Stimulated activated CD4-positive, alpha-beta T cell treated with anti-CD3 and anti-CD28 coated beads, TNF-alpha, amount 100 ng/mL, for 1 hour (primary cell): ENCODE measurements at regions not wholly inside any gene's neighbourhood (a gene's known extent, or its start where the extent isn't known, plus 50 kb on each side); places are given as distances from the start of the nearest gene placed in this dataset.
"Not testable (repeated sequence)": the region's sequence is repeated elsewhere in the genome, so short reads cannot be mapped to it uniquely, and the experiment has no call there.

ENCODE experiments used
- DNase-seq, 3 donors: peaks; one replicate each; pipeline ENCODE4 v3.0.0-alpha.2; 2020; ENCODE audit warnings: low read depth in 3 of 3, low spot score in 1 of 3

GRCh38 chr12:131192951-131193350 lies 239.2 kb downstream of the ADGRD1 start:
- DNase-seq, result no peak

- no peak for DNase-seq
These were observed 240.5 kb downstream of the ADGRD1 start for GRCh38 chr12:131194166-131194565.

DNA sequence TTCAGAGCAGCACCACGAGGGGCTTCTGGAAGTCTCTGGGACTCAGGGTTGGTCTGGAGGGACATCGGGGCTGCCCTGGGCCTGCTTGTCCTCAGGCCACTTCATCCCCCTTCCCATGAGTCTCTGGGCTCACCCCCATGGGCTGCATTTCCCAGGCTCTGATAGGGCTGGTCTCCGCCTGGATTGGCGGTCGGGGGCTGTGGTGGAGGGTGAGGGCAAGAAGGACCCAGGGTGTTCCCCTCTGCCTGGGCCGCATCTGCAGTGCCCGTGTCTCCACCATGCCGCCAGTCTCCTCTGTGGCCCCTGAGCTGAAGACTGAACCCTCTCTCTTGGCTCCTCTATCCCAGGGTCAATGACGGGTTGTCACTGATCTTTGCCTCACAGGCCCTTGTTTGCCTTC lies 242.1 kb downstream of the ADGRD1 start:
- DNase-seq, result no peak

GRCh38 chr12:131196220-131196619 lies 242.5 kb downstream of the ADGRD1 start:
- no peak for DNase-seq

DNA sequence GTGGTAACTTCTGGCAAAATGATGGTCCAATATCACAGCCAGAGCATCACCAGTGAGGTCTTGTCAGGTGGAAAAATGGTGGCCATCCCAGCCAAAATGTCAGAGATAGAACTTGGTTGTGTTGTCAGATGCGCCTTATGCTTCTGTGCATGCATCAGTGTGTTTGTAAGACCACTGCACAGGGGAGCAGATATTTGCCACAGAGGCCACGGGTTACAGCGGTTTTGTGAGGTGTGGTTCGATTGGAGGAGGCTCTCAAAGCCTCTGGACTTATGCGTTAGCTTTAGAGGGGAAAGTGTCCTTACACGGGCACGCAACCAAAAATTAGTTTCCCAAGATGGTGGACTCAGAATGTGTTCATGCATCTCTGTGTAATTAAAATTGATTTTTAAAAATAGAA lies 243.8 kb downstream of the ADGRD1 start:
- DNase-seq, result no peak

DNA sequence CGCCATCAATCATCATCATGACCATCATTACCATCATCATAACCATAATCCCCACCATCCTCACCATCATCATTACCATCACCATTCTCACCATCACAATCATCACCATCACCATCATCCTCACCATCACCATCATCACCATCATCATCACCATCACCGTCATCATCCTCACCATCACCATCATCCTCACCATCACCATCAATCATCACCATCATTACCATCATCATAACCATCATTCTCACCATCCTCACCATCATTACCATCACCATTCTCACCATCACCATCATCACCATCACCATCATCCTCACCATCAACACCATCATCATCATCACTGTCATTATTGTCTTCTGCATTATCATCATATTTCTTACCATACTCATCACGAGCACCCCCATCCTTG lies 245.5 kb downstream of the ADGRD1 start:
- no peak for DNase-seq

DNA sequence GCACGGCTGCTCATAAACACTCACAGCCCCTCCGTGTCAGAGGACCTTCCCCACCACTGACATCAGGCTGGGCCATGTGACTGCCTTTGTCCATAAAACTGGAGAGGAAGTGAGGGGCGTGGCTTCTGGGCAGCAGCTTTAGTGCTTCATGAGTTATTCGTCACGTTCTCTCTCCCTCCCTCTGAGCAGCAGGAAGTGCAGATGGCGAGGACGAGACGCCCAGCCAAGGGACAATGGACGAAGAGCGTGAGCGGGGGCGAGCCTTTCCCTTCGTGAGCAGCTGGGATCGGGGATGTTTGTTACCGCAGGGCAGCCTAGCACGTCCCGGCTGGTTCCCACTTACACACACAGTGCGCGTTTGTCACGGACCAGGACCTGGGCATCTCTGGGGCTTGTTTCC lies 248.2 kb downstream of the ADGRD1 start:
- not testable (repeated sequence) for DNase-seq

- DNase-seq, result no peak
These were observed 249.1 kb downstream of the ADGRD1 start for GRCh38 chr12:131202592-131203378.

DNA sequence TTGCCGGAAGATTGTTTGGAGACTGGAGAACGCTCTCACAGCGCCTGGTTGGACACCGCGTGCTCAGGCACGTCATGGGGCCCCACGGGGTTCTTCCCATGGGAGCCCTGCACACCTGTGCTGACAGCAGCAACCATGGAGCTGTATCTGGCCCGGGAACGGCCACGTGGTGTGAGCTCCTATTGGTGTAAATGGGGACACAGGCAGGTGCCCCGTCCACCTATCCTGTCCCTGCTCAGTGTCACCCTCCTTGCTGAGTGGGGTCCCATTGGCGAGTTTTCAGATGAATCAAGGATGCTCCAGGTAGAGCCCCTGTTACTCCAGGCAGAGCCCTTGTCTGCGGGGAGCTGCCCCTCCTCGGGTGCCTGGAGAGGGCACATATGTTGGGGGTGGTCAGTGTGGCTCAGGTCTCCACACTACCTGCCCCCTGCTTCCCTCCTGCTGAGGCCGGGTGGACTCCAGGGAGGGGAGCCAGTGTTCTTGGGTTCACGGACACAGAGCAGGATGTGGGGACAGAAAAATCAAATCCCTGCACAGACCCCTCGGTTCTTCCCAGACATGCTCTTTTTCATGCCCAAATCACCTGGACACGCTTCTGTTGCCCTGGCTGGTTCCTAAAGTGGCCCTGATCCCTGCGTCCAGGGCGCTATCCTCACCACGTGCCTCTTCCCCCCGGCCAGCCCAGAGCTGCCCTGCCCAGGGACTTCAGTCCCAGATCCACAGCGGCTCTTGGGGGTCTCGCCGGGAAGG lies 250.1 kb downstream of the ADGRD1 start:
- DNase-seq, result no peak

- no peak for DNase-seq
These were observed 250.9 kb downstream of the ADGRD1 start for GRCh38 chr12:131204416-131205274.

- not testable (repeated sequence) for DNase-seq
These were observed 251.7 kb downstream of the ADGRD1 start for GRCh38 chr12:131205275-131205933.

GRCh38 chr12:131206630-131207299 lies 253.1 kb downstream of the ADGRD1 start:
- DNase-seq, result not testable (repeated sequence)

- DNase-seq, result not testable (repeated sequence)
These were observed 253.6 kb downstream of the ADGRD1 start for GRCh38 chr12:131207300-131207660.

DNA sequence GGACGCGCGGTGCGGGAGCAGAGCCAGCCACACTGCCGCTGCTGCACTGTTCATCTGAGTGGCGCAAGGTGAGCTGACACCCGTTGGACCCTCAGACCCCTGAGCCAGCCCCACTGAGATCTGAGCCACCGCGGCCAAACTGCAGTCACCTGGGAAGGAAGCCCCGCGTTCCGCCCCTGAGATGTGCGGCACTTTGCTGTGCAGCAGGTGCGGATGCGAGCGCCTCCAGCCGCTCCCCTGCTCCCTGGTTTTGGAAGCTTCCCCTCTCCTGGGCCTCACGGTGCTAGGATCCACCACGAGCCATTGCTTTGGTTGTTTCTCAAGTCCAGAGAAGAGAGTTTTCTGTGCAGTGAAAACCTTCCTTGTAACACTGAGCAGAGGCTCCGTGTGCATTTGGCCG lies 254.1 kb downstream of the ADGRD1 start:
- not testable (repeated sequence) for DNase-seq

DNA sequence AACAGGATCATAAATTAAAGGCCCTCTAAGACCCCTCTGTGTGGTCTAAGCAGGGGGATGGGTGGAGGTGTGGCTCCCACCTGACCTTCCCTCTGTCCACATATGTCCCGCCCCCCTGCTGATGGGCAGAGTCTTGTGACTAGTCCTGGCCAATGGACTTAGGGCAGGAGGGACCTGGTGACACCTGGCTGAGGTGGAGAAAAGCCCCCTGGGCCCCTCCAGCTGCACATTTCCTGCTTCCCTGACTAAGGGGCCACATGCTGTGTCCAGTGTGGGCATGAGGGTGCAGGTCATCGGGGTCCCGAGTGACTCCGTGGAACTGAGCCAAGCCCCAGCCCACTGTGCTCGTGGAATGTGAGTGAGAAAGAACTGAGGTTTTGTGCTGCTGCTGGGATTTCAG lies 254.7 kb downstream of the ADGRD1 start:
- no peak for DNase-seq

DNA sequence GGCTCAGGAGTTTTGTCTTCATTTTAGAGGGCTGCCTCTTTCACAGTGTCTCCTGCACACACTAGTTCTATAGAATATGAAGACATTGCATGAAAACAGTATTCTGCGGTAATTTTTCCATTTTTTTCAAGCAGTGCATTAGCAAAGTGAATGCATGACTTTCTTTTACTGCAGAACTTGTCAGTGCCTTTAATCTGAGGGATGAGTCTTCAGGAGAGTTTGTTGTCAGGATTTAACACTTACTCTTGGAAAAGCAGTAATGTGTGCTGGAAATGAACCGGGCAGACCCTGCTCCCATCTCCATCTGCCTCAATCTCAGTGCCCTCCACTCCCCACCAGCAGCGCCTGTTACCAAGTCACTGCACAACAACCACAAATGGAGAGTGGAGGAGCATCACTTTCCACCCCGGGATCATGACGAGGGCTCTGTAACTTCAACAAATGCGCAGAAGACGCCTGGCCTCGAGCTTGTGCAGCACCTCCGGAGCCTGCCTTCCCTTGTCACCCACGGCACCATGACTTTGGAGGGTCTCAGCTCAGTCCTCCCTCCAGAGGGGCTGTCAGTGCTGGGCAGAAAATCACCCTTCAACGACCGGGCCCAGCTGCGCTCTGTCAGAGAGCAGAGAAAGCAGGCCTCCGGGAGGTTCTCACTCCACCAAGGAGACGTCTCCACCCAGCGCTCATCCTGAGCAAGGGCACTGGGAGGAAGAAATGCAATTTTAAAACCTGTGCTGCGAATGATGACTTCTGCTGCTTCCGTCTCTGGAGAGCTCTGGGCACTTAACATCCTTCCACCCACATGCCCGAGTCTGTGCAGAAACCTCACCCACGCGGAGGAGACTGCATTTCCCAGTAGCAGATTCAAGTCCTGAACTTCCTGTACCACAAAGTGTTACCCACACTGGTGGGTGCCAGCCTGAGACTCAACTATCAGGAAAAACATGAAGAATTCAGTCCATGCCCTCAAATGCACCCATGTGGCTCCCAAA lies 255.7 kb downstream of the ADGRD1 start:
- DNase-seq, result no peak

DNA sequence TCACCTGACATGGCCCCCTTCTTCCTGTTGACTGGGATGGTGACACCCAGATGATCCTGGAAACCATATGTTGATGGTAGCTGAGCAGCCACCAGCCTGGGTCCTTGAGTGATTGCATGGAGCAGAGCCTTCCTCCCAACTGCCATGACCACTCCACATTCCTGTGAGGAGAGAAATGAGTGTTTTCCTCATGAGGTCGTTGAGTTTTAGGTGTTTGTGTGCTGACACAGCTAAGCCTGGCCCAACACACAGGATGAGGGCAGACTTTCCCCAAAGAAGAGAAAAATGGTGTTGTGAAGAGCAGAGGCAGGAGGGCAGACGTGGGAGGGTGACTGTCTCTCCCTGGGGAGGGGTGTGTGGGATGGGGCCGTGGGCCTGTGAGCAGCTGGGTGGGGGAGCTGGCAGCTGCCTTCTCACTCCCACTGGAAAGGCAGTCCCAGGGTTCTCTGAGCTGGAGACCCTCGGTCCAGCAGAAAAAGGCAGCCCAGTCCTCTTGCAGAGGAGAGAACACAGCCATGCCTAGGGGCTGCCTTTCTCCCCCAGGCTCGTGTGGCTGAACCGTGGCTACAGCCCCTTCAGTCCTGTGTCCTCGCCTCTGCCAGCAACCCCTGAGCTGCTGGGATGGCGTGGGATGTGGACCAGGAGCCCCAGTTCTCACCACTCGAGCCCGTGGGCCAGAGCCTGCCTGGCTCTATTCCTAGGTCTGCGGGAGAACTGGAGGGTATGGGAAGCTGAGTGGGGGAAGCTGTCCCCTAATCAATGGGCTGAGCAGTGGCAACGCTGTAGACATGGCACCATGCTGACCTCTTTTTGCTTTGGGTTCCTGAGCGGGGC lies 257.0 kb downstream of the ADGRD1 start:
- no peak for DNase-seq

- no peak for DNase-seq
These were observed 257.7 kb downstream of the ADGRD1 start for GRCh38 chr12:131211340-131211938.
